ENCODE measurements at regions not wholly inside any gene's neighbourhood (a gene's known extent, or its start where the extent isn't known, plus 50 kb on each side); places are given as distances from the start of the nearest gene placed in this dataset.

- TF ChIP-seq JUN (CRISPR knock-in tag; IDR thresholded peaks at IDR 0.05) (no peak), SMAD4 (CRISPR knock-in tag; IDR thresholded peaks at IDR 0.05) (no peak)
Measured at GRCh38 chr4:159906517-159906916, 803.6 kb downstream of the RAPGEF2 start (continued).

DNA sequence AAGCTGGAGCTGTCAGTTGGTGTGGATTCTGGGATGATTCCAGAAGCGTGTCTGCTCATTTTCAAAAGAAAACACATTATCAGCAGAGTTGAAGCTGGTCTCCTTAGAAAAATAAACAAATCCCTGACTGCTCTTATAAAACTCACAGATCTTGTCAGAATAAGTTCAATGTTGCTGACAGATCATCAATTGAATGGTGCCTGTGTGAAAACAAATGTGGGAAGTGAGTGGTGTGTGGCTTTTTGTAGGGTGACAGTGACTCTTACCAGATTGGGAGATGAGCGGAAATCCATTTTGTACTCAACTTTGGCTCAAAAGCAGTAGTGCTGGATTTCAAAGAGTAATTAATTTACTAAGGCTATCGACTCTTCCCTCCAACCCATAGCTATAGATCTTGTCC is 807.8 kb downstream of the RAPGEF2 start:
- DNase-seq (ENCODE audit: low spot score) (no peak), ATAC-seq (no peak)
- no peak overlapping the region for H3K27ac Mint-ChIP-seq
- no peaks in the 10 kb centered on the region; the same call in 1 of the 2 replicates for H3K4me1 Mint-ChIP-seq
- H3K27me3 Mint-ChIP-seq (ENCODE audit: low read depth): no peaks in the 10 kb centered on the region
- no peak for TF ChIP-seq JUN (CRISPR knock-in tag; IDR thresholded peaks at IDR 0.05)
- no peak for TF ChIP-seq ZNF532 (CRISPR knock-in tag; IDR thresholded peaks at IDR 0.05; ENCODE audit: borderline replicate concordance)
- TF ChIP-seq PRDM15 (CRISPR knock-in tag; IDR thresholded peaks at IDR 0.05): no peak
- no peak for TF ChIP-seq IRF1 (CRISPR knock-in tag; IDR thresholded peaks at IDR 0.05)
- TF ChIP-seq ZNF281 (CRISPR knock-in tag; IDR thresholded peaks at IDR 0.05): no peak
- TF ChIP-seq FOXK1 (CRISPR knock-in tag; IDR thresholded peaks at IDR 0.05): no peak
- TF ChIP-seq NFE2L1 (CRISPR knock-in tag; IDR thresholded peaks at IDR 0.05): no peak
- TF ChIP-seq, protein P1, sequence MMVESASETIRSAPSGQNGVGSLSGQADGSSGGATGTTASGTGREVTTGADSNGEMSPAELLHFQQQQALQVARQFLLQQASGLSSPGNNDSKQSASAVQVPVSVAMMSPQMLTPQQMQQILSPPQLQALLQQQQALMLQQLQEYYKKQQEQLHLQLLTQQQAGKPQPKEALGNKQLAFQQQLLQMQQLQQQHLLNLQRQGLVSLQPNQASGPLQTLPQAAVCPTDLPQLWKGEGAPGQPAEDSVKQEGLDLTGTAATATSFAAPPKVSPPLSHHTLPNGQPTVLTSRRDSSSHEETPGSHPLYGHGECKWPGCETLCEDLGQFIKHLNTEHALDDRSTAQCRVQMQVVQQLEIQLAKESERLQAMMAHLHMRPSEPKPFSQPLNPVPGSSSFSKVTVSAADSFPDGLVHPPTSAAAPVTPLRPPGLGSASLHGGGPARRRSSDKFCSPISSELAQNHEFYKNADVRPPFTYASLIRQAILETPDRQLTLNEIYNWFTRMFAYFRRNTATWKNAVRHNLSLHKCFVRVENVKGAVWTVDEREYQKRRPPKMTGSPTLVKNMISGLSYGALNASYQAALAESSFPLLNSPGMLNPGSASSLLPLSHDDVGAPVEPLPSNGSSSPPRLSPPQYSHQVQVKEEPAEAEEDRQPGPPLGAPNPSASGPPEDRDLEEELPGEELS (CRISPR knock-in tag; IDR thresholded peaks at IDR 0.05): no peak
- no peak for TF ChIP-seq SP1 (CRISPR knock-in tag; conservative IDR thresholded peaks at IDR 0.05)
- TF ChIP-seq, protein P2, sequence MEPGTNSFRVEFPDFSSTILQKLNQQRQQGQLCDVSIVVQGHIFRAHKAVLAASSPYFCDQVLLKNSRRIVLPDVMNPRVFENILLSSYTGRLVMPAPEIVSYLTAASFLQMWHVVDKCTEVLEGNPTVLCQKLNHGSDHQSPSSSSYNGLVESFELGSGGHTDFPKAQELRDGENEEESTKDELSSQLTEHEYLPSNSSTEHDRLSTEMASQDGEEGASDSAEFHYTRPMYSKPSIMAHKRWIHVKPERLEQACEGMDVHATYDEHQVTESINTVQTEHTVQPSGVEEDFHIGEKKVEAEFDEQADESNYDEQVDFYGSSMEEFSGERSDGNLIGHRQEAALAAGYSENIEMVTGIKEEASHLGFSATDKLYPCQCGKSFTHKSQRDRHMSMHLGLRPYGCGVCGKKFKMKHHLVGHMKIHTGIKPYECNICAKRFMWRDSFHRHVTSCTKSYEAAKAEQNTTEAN (CRISPR knock-in tag; IDR thresholded peaks at IDR 0.05): no peak
- TF ChIP-seq NR1H2 (CRISPR knock-in tag; IDR thresholded peaks at IDR 0.05): no peak
- no peak for TF ChIP-seq ZNF416 (CRISPR knock-in tag; IDR thresholded peaks at IDR 0.05)
- no peak for TF ChIP-seq TCF7 (CRISPR knock-in tag; IDR thresholded peaks at IDR 0.05; ENCODE audit: low read depth)
- no peak for TF ChIP-seq ZBTB21 (CRISPR knock-in tag; IDR thresholded peaks at IDR 0.05; ENCODE audit: borderline replicate concordance)
- TF ChIP-seq GTF2I (CRISPR knock-in tag; conservative IDR thresholded peaks at IDR 0.05): no peak
- no peak for TF ChIP-seq ZNF232 (CRISPR knock-in tag; IDR thresholded peaks at IDR 0.05)
- no peak for TF ChIP-seq RELA (CRISPR knock-in tag; IDR thresholded peaks at IDR 0.05; ENCODE audit: borderline replicate concordance)
- no peak for TF ChIP-seq ESRRA (CRISPR knock-in tag; IDR thresholded peaks at IDR 0.05; ENCODE audit: borderline replicate concordance)
- no peak for TF ChIP-seq ZNF138 (CRISPR knock-in tag; conservative IDR thresholded peaks at IDR 0.05)
- no peak for TF ChIP-seq FOXJ3 (CRISPR knock-in tag; IDR thresholded peaks at IDR 0.05; ENCODE audit: borderline replicate concordance)
- H3K9me3 Mint-ChIP-seq: no peaks in the 10 kb centered on the region
- CTCF ChIA-PET: no interaction called here
- H3K4me3 Mint-ChIP-seq: no peak overlapping the region
- POLR2A ChIA-PET: no interaction called here
- H3K36me3 Mint-ChIP-seq: no peaks in the 10 kb centered on the region

All from WTC11 (cell line).